Uterus (tissue), 3 donors: ENCODE measurements at regions not wholly inside any gene's neighbourhood (a gene's known extent, or its start where the extent isn't known, plus 50 kb on each side); places are given as distances from the start of the nearest gene placed in this dataset.

Source experiments
- DNase-seq, 2 donors: peaks; one replicate each; pipeline ENCODE4 v3.0.0-alpha.2; 2019 to 2020
- H3K27ac ChIP-seq, 2 donors: fragments of 200-600 bp; sonication (generic); 1 replicate in 1 of 2; 2 replicates in 1 of 2; pipeline ENCODE4 v1.5.1; 2016 to 2018
- H3K27me3 ChIP-seq, 2 donors: fragments of 200-600 bp; sonication (generic); one replicate each; pipeline ENCODE4 v1.5.1; 2018 to 2019; ENCODE audit warnings: control low read depth in 1 of 2
- H3K36me3 ChIP-seq, 2 donors: fragments of 200-600 bp; sonication (generic); one replicate each; pipeline ENCODE4 v1.5.1; 2019; ENCODE audit warnings: control low read depth in 1 of 2
- H3K4me1 ChIP-seq, 2 donors: fragments of 200-600 bp; sonication (generic); one replicate each; pipeline ENCODE4 v1.5.1; 2018 to 2019; ENCODE audit warnings: control low read depth in 1 of 2
- H3K4me3 ChIP-seq, 2 donors: fragments of 200-600 bp; sonication (generic); 1 replicate in 1 of 2; 2 replicates in 1 of 2; pipeline ENCODE4 v1.5.1; 2018 to 2019; ENCODE audit warnings: mild to moderate bottlenecking in 1 of 2
- H3K9me3 ChIP-seq, 2 donors: fragments of 200-600 bp; sonication (generic); one replicate each; pipeline ENCODE4 v1.5.1; 2019; ENCODE audit warnings: control low read depth in 1 of 2
- CTCF ChIP-seq, 4 experiments: fragments of 200-600 bp in 2 of 4; fragments of 450-650 bp in 2 of 4; sonication (generic) in 2 of 4; IDR thresholded peaks; one replicate each; pipeline ENCODE4 v1.5.1; 2016 to 2019; ENCODE audit warnings: antibody characterized with exemption in 4 of 4, mild to moderate bottlenecking in 2 of 4, moderate library complexity in 1 of 4
- POLR2A ChIP-seq, 2 donors: fragments of 450-650 bp; IDR thresholded peaks; one replicate each; pipeline ENCODE4 v1.6.1; 2016; ENCODE audit warnings: antibody characterized with exemption in 2 of 2, mild to moderate bottlenecking in 1 of 2, moderate library complexity in 1 of 2
- intact Hi-C: fragments of 100-400 bp; cut with DNase I; formaldehyde crosslinking; loops from one replicate; pipeline ENCODE4 v1.15.1; 2023; ENCODE audit warnings: low total_unique reads
- donor health status: DM: yes; HTN: yes; CAD: no.

- no peaks in the 10 kb centered on the region for H3K4me1 ChIP-seq
- no peak for DNase-seq
- TF ChIP-seq CTCF (IDR thresholded peaks at IDR 0.05) = no peak
Measured at GRCh38 chr11:80204021-80204420, 763.2 kb upstream of the TENM4 start.

GRCh38 chr11:80196932-80197554 lies 756.2 kb upstream of the TENM4 start:
- intact Hi-C loops = no loop called here
- no peaks in the 10 kb centered on the region for H3K27me3 ChIP-seq

More at GRCh38 chr11:80204021-80204420, 763.2 kb upstream of the TENM4 start:
- Histone ChIP-seq H3K27ac (no peak overlapping the region), H3K36me3 (no peaks in the 10 kb centered on the region), H3K9me3 (no peaks in the 10 kb centered on the region), H3K27me3 (no peaks in the 10 kb centered on the region), H3K4me3 (no peak overlapping the region)
- intact Hi-C loops = no loop called here

GRCh38 chr11:80196041-80196440 lies 755.2 kb upstream of the TENM4 start:
- no peaks in the 10 kb centered on the region for H3K4me1 ChIP-seq
- no peak overlapping the region for H3K4me3 ChIP-seq
- no peak overlapping the region for H3K27ac ChIP-seq
- intact Hi-C loops = no loop called here
- TF ChIP-seq CTCF (IDR thresholded peaks at IDR 0.05) (no peak), POLR2A (IDR thresholded peaks at IDR 0.05) (no peak)
- no peaks in the 10 kb centered on the region for H3K27me3 ChIP-seq
- H3K9me3 ChIP-seq = no peaks in the 10 kb centered on the region
- no peak for DNase-seq
- H3K36me3 ChIP-seq = no peaks in the 10 kb centered on the region

More at GRCh38 chr11:80196932-80197554, 756.2 kb upstream of the TENM4 start:
- H3K4me1 ChIP-seq = no peaks in the 10 kb centered on the region
- TF ChIP-seq CTCF (IDR thresholded peaks at IDR 0.05) (no peak), POLR2A (IDR thresholded peaks at IDR 0.05) (no peak)
- no peaks in the 10 kb centered on the region for H3K9me3 ChIP-seq
- no peak for DNase-seq
- H3K36me3 ChIP-seq = no peaks in the 10 kb centered on the region
- no peak overlapping the region for H3K4me3 ChIP-seq
- H3K27ac ChIP-seq = no peak overlapping the region

GRCh38 chr11:80194625-80195024 lies 753.8 kb upstream of the TENM4 start:
- Histone ChIP-seq H3K27ac (no peak overlapping the region), H3K27me3 (no peaks in the 10 kb centered on the region), H3K4me1 (no peaks in the 10 kb centered on the region), H3K36me3 (no peaks in the 10 kb centered on the region), H3K9me3 (no peaks in the 10 kb centered on the region), H3K4me3 (no peak overlapping the region)
- DNase-seq = no peak
- TF ChIP-seq CTCF (IDR thresholded peaks at IDR 0.05) (no peak), POLR2A (IDR thresholded peaks at IDR 0.05) (no peak)
- intact Hi-C loops = no loop called here

GRCh38 chr11:80194016-80194415 lies 753.2 kb upstream of the TENM4 start:
- no peak overlapping the region for H3K4me3 ChIP-seq
- H3K27ac ChIP-seq = no peak overlapping the region
- no peak for TF ChIP-seq POLR2A (IDR thresholded peaks at IDR 0.05)
- TF ChIP-seq CTCF (IDR thresholded peaks at IDR 0.05) = no peak
- H3K27me3 ChIP-seq = no peaks in the 10 kb centered on the region
- H3K9me3 ChIP-seq = no peaks in the 10 kb centered on the region
- no peaks in the 10 kb centered on the region for H3K36me3 ChIP-seq
- intact Hi-C loops = no loop called here
- no peaks in the 10 kb centered on the region for H3K4me1 ChIP-seq
- no peak for DNase-seq
